Stimulated activated naive CD8-positive, alpha-beta T cell treated with anti-CD3 and anti-CD28 coated beads, Interleukin-15, amount 100 ng/mL, for 72 hours (primary cell): ENCODE measurements at regions not wholly inside any gene's neighbourhood (a gene's known extent, or its start where the extent isn't known, plus 50 kb on each side); places are given as distances from the start of the nearest gene placed in this dataset.

ENCODE experiments used
- ATAC-seq: fragments of 150-1000 bp; cut with Tn5 transposase; 2 replicates; pipeline ENCODE4 v1.10.0; 2021; ENCODE audit warnings: mild to moderate bottlenecking, moderate library complexity
- DNase-seq, 2 donors: peaks; one replicate each; pipeline ENCODE4 v3.0.0; 2021 to 2022
- H3K27ac Mint-ChIP-seq, 2 donors: one replicate each; pipeline ENCODE4 v1.8.0; 2022; ENCODE audit warnings: mild to moderate bottlenecking in 2 of 2, mixed read lengths in 2 of 2, moderate library complexity in 2 of 2
- H3K27me3 Mint-ChIP-seq: one replicate; pipeline ENCODE4 v1.8.0; 2022; ENCODE audit warnings: mixed read lengths
- H3K4me1 Mint-ChIP-seq: one replicate; pipeline ENCODE4 v1.8.0; 2022; ENCODE audit warnings: mild to moderate bottlenecking, mixed read lengths
- H3K4me3 Mint-ChIP-seq, 2 donors: one replicate each; pipeline ENCODE4 v1.8.0; 2022; ENCODE audit warnings: mild to moderate bottlenecking in 2 of 2, mixed read lengths in 2 of 2, moderate library complexity in 1 of 2
- H3K9me3 Mint-ChIP-seq, 2 donors: one replicate each; pipeline ENCODE4 v1.8.0; 2022; ENCODE audit warnings: mixed read lengths in 2 of 2

DNA sequence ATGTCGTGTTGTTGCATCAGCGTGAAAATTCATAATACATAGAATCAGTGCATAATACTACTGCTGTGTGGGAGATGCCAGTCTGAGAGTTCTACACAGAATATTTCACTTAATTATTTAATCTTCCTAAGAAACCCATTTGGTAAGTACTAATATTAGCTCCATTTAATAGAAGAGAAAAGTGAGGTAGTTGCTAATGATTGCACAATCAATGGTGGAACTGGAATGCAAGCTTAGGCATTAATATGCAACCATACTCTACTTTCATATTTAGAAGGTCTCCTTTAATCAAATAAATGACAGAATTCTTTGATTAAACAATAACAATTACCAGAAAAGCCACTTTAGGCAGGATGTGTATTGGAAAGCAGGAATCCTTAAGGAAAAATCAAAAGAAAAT, 660.7 kb upstream of the PHF14 start:
- H3K27ac Mint-ChIP-seq: no peak overlapping the region
- no peaks in the 10 kb centered on the region for H3K9me3 Mint-ChIP-seq
- ATAC-seq: no peak

DNA sequence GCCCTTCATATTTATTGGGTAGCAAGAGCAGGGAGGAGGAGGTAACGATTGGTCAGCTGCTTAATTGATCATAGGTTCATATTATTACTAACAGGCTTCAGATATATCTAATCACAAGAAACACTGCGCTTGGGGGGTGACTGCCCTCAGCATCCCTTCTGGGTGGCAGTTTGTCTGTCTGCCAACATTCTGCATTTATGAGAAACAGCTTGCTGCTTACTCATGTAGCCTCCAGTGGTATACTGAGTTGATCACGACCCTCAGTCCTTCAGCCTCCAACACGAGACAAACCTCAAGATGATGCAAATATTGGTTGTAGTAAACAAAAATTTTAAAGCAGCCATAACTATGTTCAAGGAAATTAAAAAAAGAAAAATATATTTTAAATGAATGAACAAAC, 657.8 kb upstream of the PHF14 start:
- no peak for ATAC-seq
- DNase-seq: no peak
- Mint-ChIP-seq H3K4me3 (no peak overlapping the region), H3K27me3 (no peaks in the 10 kb centered on the region), H3K9me3 (peaks cover 7% of the 10 kb centered on the region in 2 donors), H3K4me1 (no peaks in the 10 kb centered on the region), H3K27ac (no peak overlapping the region)

More for the DNA sequence above, 660.7 kb upstream of the PHF14 start:
- no peaks in the 10 kb centered on the region for H3K27me3 Mint-ChIP-seq
- DNase-seq: no peak
- no peaks in the 10 kb centered on the region for H3K4me1 Mint-ChIP-seq
- H3K4me3 Mint-ChIP-seq: no peak overlapping the region

DNA sequence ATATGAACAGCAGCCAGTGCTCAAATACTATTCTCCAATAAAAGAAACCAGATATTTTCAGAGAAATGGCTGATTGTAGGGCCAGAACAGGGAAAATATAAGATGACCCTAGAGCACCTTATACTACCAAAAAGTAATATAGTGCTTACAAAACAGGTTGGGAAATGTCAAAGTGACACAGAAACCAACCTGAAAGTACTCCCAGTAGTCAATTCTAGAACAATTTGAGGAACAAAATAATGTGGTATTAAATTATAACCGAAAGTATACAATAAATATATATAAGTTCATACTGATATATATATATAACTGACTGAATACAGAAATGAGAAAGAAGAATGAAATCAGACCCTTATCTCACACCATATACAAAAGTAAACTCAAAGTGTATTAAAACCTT, 657.2 kb upstream of the PHF14 start:
- Mint-ChIP-seq H3K4me3 (no peak overlapping the region), H3K4me1 (no peaks in the 10 kb centered on the region), H3K27ac (no peak overlapping the region), H3K9me3 (peaks cover 7% of the 10 kb centered on the region in 2 donors), H3K27me3 (no peaks in the 10 kb centered on the region)
- ATAC-seq (no peak), DNase-seq (no peak)

DNA sequence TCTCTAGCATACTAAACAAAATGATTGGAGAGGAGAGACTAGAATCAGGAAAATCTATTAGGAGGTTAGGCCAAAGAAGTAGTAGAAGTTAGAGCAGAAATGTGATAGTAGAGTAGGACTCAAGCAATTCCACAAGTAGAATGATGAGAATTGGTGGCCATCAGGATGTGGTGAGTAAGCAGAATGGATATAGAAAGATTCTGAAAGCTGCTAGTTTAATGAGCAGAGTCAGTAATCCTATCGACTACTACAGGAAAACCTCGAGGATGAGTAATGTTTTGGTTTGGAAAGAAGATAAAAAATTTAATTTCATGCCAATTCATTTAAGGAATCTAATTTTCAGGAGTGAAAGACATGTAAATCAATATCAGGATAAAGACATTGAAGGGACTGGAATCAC, 648.3 kb upstream of the PHF14 start:
- Mint-ChIP-seq H3K27ac (no peak overlapping the region), H3K27me3 (no peaks in the 10 kb centered on the region), H3K4me3 (no peak overlapping the region), H3K9me3 (peaks cover 6 to 12% of the 10 kb centered on the region in 2 donors), H3K4me1 (no peaks in the 10 kb centered on the region)
- DNase-seq (no peak), ATAC-seq (no peak)

DNA sequence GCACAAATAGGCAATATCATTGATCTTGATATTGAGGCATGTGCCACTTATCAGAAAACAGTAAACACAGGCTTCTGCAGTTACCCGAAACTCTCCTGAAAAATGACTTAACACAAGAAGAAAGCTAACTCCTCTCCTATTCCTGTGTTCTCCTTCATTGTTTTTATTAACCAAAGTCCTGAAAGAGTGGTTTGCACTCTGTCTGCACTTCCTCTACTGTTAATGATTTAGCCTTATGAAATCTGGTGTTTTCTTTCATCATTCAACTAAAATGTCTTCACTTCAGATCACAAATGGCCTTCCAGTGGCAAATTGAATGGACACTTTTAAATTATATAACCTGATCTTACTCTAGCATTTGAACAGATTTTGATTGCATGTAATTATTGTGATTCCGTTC, 630.6 kb upstream of the PHF14 start:
- ATAC-seq (no peak), DNase-seq (no peak)
- no peak overlapping the region for H3K27ac Mint-ChIP-seq
- H3K9me3 Mint-ChIP-seq: peaks cover 0 to 5% of the 10 kb centered on the region in 2 donors
- H3K27me3 Mint-ChIP-seq: no peaks in the 10 kb centered on the region
- H3K4me3 Mint-ChIP-seq: no peak overlapping the region
- no peaks in the 10 kb centered on the region for H3K4me1 Mint-ChIP-seq

DNA sequence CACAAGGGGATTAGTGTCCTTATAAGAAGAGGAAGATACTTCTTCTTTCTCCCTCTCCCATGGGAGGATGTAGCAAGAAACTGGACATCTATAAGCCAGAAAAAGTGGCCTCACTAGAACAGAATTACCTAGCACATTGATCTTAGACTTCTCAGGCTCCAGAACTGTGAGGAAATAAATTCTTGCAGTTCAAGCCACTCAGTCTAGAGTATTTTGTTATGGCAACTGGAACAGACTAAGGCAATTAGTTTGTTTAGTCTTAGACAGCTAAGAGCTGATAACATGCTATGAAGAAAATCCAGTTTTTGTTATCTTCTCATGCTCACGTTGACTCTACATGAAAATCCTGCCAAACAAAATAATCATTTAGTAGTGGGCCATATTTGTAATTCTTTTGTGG, 627.6 kb upstream of the PHF14 start:
- ATAC-seq (no peak), DNase-seq (no peak)
- Mint-ChIP-seq H3K4me3 (no peak overlapping the region), H3K9me3 (no peaks in the 10 kb centered on the region), H3K27ac (no peak overlapping the region), H3K4me1 (no peaks in the 10 kb centered on the region), H3K27me3 (no peaks in the 10 kb centered on the region)

DNA sequence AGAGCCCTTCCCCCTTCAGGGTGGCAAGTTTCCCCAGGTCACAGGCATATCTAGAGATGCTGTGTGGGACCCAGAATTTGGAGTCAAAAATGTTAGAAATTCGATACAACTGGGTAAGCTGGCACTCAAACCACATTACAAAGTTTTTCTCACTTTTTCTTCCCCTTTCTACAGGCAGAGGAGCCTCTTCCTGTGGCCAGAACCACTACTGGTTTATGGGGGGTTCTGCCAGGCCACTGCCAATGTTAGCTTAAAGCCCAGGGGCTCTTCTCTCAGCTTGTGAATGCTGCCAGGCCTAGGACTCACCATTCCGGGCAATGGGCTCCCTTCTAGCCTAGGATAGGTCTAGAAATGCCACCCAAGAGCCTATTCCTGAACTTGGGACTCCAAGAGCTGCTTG, 617.9 kb upstream of the PHF14 start:
- no peak for DNase-seq
- Mint-ChIP-seq H3K4me1 (no peaks in the 10 kb centered on the region), H3K27ac (no peak overlapping the region), H3K27me3 (no peaks in the 10 kb centered on the region), H3K9me3 (peaks cover 6 to 25% of the 10 kb centered on the region in 2 donors), H3K4me3 (no peak overlapping the region)
- no peak for ATAC-seq

DNA sequence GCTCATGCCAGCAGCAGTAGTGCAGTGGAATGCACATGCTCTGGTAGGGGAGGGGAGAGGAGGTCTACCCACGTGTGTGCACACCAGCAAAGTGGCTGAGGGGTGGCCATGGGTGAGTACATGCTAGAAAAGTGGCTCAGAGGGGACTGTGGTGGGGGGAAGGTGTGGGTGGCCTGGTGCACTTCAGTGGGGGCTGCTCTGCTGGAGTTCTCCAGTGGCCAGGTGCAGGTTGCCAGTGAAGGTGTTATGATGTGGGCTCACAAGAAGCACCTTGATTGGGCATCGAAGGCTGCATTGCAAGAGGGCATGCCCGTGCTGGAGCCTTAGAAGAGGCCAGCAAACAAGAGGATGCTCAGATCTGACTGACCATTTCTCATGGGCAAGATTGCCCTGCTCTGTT, 613.6 kb upstream of the PHF14 start:
- Mint-ChIP-seq H3K27me3 (no peaks in the 10 kb centered on the region), H3K4me3 (no peak overlapping the region), H3K9me3 (peaks cover 5 to 20% of the 10 kb centered on the region in 2 donors), H3K27ac (no peak overlapping the region), H3K4me1 (no peaks in the 10 kb centered on the region)
- ATAC-seq: no peak
- DNase-seq: no peak

DNA sequence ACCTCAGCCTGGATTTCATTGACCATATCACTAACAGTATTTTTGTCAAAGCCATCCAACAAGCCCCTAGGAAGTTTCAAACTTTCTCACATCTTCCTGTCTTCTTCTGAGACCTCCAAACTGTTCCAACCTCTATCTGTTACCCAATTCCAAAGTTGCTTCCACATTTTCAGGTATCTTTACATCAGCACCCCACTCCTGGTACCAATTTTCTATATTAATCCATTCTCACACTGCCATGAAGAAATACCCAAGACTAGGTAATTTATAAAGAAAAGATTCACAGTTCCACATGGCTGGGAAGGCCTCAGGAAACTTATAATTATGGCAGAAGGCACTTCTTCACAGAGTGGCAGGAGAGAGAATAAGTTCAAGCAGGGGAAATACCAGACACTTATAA, 571.9 kb upstream of the PHF14 start:
- Mint-ChIP-seq H3K27ac (no peak overlapping the region), H3K4me3 (no peak overlapping the region), H3K27me3 (no peaks in the 10 kb centered on the region), H3K9me3 (peaks cover 16 to 29% of the 10 kb centered on the region in 2 donors), H3K4me1 (no peaks in the 10 kb centered on the region)
- no peak for DNase-seq
- ATAC-seq: no peak

DNA sequence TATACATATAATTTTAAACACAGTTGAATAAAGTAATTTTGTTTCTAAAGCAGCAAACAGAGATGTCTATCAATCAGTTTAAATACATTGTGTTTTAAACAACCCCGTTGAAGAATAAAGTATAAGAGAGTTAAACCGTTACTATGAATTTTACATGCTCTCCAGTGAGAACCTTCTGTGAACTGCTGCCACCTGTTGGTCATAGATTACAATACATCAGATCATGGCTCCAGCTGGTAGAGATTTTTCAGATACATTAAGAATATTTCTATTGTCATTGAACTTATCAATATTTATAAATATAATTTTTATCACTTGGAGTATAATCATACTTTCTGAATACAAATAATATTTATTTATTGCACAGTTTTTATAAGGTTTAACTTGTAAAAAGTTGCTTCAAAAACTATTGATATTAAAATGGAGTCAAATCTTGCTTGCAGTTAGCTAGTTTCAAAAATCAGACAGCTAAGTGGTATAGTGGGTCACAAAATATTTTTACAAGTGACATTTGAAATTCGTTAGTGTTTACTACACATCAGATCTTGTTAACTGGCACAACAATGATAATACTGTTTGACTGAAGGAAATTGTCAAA, 561.2 kb upstream of the PHF14 start:
- Mint-ChIP-seq H3K4me1 (no peaks in the 10 kb centered on the region), H3K9me3 (no peaks in the 10 kb centered on the region), H3K27me3 (no peaks in the 10 kb centered on the region), H3K4me3 (no peak overlapping the region), H3K27ac (no peak overlapping the region)
- ATAC-seq (no peak), DNase-seq (peak; percentile 5 to 13)

DNA sequence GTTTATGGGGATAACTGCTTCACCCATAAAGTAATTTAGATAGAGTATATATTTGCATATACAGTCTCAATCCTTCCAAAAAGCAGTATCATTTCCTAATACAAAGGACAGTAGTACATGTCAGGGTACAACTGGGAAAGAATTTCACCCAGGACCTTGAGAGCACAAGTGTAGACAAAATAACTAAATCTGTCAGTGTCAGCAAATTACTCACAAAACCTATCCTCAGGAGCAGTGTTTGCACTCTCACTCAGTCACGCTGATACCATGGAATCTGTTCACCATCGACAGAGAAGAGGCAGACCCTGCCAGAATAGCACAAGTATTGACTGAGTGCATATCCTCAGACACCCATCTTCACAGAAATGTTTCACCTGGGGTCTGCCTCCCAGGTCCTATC, 554.7 kb upstream of the PHF14 start:
- no peaks in the 10 kb centered on the region for H3K4me1 Mint-ChIP-seq

DNA sequence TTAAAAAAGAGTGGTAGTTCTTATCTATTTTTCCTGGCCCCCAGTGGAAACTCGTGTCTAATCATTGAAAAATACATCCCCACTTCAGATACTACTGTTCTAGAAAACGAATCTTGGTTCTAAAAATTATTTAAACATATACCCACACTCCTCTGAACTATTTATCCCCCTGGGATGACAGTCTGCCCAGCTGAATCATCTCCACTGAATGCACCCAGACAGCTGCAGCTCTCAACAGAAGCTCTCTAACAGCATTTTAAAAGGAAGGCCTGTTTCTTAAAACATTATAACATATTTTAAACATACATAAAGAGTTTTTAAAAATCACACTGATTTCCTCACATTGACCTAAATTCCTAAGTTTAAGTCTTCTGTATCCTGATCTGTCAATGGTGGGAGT, 544.6 kb upstream of the PHF14 start:
- Mint-ChIP-seq H3K27me3 (no peaks in the 10 kb centered on the region), H3K27ac (no peak overlapping the region), H3K4me3 (no peak overlapping the region), H3K4me1 (no peaks in the 10 kb centered on the region), H3K9me3 (peaks cover 0 to 4% of the 10 kb centered on the region in 2 donors)
- no peak for DNase-seq
- no peak for ATAC-seq

More for the DNA sequence above, 554.7 kb upstream of the PHF14 start:
- DNase-seq (no peak), ATAC-seq (no peak)
- Mint-ChIP-seq H3K27me3 (no peaks in the 10 kb centered on the region), H3K9me3 (no peaks in the 10 kb centered on the region), H3K27ac (no peak overlapping the region), H3K4me3 (no peak overlapping the region)

DNA sequence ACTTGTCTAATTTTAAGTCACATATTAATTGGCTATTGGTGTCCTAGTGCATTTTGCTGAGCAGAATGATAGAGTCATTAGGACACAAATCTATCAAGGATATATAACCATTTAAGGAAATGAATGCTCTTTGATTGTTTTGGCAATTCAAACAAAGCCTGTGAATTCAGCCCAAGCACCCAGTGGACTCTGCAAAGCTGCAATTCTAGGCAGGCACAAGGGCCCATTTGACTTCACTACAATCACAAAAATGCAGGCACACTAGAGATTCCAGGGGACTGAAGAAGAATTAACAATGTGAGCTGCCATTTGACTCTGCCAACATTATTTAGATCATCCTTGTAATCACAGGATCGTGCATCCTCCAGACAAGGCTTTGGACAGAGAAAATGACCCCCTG, 544.2 kb upstream of the PHF14 start:
- ATAC-seq (no peak), DNase-seq (no peak)
- H3K4me1 Mint-ChIP-seq: no peaks in the 10 kb centered on the region

DNA sequence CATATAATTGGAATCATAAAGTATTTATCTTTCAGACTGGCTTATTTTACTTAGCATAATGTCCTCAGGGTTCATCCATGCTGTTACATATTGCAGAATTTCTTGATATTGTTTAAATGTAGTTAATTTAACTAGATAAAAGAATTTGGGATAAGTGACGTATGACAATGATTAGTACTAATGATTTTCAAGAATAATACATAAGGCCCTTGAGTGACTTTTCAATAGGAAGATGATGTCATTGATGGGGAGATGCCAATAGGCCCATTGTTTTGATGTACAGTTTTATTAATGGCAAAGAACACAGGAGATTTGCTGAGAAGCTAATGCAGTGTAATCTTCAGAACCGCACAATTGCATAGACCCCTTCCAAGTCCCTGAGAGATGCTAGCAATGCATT, 537.4 kb upstream of the PHF14 start:
- Mint-ChIP-seq H3K27me3 (no peaks in the 10 kb centered on the region), H3K4me3 (no peak overlapping the region), H3K4me1 (no peaks in the 10 kb centered on the region), H3K9me3 (peaks cover 0 to 5% of the 10 kb centered on the region in 2 donors), H3K27ac (no peak overlapping the region)
- DNase-seq (no peak), ATAC-seq (no peak)

More for the DNA sequence above, 544.2 kb upstream of the PHF14 start:
- no peak overlapping the region for H3K4me3 Mint-ChIP-seq
- no peaks in the 10 kb centered on the region for H3K27me3 Mint-ChIP-seq
- H3K9me3 Mint-ChIP-seq: peaks cover 0 to 6% of the 10 kb centered on the region in 2 donors
- no peak overlapping the region for H3K27ac Mint-ChIP-seq

DNA sequence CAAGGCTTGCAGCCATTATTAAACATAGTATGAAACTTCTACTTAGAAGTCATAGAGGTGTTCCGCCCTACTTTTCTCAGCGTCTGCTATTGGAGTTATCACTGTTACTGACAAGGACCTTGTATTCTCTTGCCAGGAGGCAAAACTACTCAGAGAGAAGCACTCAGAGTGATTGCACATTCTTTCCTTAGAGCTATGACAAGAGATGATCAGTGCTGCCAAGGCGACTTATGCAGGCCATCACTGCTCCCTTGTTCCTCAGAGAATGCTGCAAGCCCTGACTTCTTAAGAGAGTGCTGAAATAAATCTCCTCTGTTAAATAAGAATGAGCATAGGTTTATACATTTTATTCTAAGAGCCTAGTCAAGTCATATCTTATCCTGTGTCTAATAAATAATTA, 534.6 kb upstream of the PHF14 start:
- Mint-ChIP-seq H3K9me3 (peaks cover 13 to 17% of the 10 kb centered on the region in 2 donors), H3K4me1 (no peaks in the 10 kb centered on the region), H3K27ac (no peak overlapping the region), H3K27me3 (no peaks in the 10 kb centered on the region), H3K4me3 (no peak overlapping the region)
- DNase-seq (no peak), ATAC-seq (no peak)

DNA sequence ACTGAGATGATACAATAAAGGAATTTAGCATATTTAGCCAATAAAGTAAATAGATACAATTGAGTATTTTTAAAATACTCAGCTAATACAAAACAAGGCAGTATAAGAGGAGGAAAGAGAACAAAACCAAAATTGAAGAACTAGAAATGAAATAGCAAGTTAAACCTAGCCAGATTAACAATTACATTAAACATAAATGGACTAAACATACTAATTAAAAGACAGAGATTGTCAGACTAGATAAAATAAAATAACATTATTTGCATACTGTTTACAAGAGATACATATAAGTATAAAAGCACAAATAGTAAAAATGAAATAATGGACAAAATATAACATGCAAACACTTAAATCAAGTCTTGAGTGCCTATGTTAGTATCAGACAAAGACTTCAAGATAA, 517.7 kb upstream of the PHF14 start:
- no peak overlapping the region for H3K27ac Mint-ChIP-seq
- no peak for ATAC-seq
- no peaks in the 10 kb centered on the region for H3K27me3 Mint-ChIP-seq
- peaks cover 0 to 8% of the 10 kb centered on the region in 2 donors for H3K9me3 Mint-ChIP-seq
- no peak for DNase-seq
- H3K4me1 Mint-ChIP-seq: no peaks in the 10 kb centered on the region
- no peak overlapping the region for H3K4me3 Mint-ChIP-seq

DNA sequence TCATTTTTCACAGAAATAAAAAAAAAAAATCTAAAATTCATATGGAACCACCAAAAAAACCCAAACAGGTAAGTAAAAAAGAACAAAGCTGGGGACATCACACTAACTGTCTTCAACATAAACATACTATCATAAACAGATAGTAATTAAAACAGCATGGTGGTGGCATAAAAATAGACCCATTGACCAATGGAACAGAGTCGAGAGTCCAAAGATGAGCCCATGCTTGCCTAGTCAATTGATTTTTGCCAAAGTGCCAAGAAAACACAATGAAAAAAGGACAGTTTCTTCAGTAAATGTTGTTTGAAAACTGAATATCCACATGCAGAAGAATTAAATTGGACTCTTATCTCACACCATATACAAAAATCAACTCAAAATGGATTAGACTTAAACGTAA, 513.2 kb upstream of the PHF14 start:
- Mint-ChIP-seq H3K4me1 (no peaks in the 10 kb centered on the region), H3K4me3 (no peak overlapping the region), H3K27ac (no peak overlapping the region), H3K9me3 (peaks cover 0 to 8% of the 10 kb centered on the region in 2 donors), H3K27me3 (no peaks in the 10 kb centered on the region)
- ATAC-seq (no peak), DNase-seq (no peak)
